ENCODE measurements at regions not wholly inside any gene's neighbourhood (a gene's known extent, or its start where the extent isn't known, plus 50 kb on each side); places are given as distances from the start of the nearest gene placed in this dataset.

DNA sequence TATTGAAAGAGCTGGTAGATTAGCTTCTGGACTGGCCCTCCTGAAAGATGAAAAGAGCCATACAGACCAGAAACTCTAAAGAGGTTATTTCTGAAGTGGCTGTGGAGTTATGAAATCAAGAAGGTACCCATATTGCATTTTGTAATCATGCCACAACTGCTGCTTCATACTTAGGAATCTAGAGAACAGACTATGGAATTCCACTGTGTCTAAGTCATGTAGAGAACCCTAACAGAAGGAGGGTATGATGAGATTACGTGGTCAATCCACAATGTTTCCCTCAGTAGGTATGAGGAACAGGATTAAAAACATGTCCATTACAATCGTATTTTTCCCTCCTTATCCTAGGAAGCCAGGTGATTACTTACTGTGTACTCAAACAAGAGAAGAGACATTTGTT, 708.8 kb downstream of the RERGL start:
- Histone ChIP-seq H3K27ac (ENCODE audit: low read depth, low read length) (no peak overlapping the region), H3K4me1 (ENCODE audit: control insufficient read depth in 5 of 5, insufficient read depth in 5 of 5, low read length in 5 of 5) (no peaks in the 10 kb centered on the region), H3K4me3 (ENCODE audit: low read depth in 1 of 5, low read length in 5 of 5) (no peak overlapping the region), H3K9me3 (ENCODE audit: control insufficient read depth in 5 of 5, low read length in 5 of 5) (peaks cover 0 to 6% (median 2%) of the 10 kb centered on the region in 5 donors), H3K9ac (ENCODE audit: low read length in 5 of 5) (no peak overlapping the region), H3K36me3 (ENCODE audit: control insufficient read depth in 5 of 5, insufficient read depth in 5 of 5, low read length in 5 of 5) (no peaks in the 10 kb centered on the region), H3K27me3 (ENCODE audit: control insufficient read depth in 5 of 5, insufficient read depth in 4 of 5, low read length in 5 of 5) (no peaks in the 10 kb centered on the region)

DNA sequence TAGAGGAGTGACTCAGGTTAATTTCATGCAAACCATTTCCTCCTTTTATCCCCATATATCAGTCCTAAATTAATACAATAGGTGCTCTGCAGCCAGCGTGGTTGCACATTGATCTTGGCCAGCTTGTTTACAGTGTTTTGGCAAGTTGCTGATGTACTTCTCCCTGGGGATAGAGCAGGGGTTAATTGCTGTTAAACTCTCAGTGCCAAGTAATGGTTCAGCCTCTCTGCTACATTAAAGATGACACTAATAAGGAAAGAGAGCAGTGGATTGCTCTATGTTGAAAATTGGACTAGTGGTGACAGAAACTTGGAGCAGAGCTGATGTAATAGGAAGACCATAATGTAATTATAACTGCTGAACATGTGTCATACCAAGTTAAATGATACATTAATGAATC, 717.5 kb downstream of the RERGL start:
- no peaks in the 10 kb centered on the region for H3K4me1 ChIP-seq (ENCODE audit: control insufficient read depth in 5 of 5, insufficient read depth in 5 of 5, low read length in 5 of 5)
- H3K4me3 ChIP-seq (ENCODE audit: low read depth in 1 of 5, low read length in 5 of 5): no peak overlapping the region
- no peak overlapping the region for H3K27ac ChIP-seq (ENCODE audit: low read depth, low read length)
- no peak overlapping the region for H3K9ac ChIP-seq (ENCODE audit: low read length in 5 of 5)
- no peaks in the 10 kb centered on the region for H3K27me3 ChIP-seq (ENCODE audit: control insufficient read depth in 5 of 5, insufficient read depth in 4 of 5, low read length in 5 of 5)
- H3K9me3 ChIP-seq (ENCODE audit: control insufficient read depth in 5 of 5, low read length in 5 of 5): no peaks in the 10 kb centered on the region
- H3K36me3 ChIP-seq (ENCODE audit: control insufficient read depth in 5 of 5, insufficient read depth in 5 of 5, low read length in 5 of 5): no peaks in the 10 kb centered on the region

DNA sequence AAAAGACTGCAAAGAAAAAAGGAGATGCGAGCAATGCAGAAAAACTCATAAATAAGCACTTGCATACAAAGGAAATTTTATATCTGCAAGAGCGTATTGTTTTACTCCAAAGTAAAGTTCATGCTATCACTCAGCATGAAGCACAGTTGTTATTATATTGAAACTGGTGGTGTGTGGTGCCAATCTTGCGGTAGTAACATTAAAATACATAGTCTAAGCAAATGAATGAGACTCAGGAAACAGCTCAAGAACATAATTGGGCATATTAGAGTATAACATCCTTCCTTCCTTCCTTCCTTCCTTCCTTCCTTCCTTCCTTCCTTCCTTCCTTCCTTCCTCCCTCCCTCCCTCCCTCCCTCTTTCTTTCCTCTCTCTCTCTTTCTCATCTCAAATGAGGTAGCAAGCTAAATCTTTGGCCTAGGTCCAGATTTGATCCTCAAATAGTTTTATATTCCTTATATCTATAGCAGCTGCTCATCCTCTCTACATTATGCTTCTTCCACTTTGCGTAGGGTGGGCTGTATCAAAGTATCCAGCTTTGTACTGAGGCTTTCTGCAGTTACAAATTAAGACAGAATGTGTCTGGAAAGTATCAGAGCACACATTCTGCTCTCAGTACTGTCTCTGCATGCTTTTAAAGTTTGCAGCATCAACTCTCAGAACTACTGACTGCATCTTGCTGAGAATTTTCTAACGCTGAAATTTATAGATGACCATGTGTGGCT, 718.3 kb downstream of the RERGL start:
- Histone ChIP-seq H3K4me3 (ENCODE audit: low read depth in 1 of 5, low read length in 5 of 5) (no peak overlapping the region), H3K36me3 (ENCODE audit: control insufficient read depth in 5 of 5, insufficient read depth in 5 of 5, low read length in 5 of 5) (no peaks in the 10 kb centered on the region), H3K27ac (ENCODE audit: low read depth, low read length) (no peak overlapping the region), H3K9me3 (ENCODE audit: control insufficient read depth in 5 of 5, low read length in 5 of 5) (peaks cover 0 to under 1% (median 0%) of the 10 kb centered on the region in 5 donors), H3K27me3 (ENCODE audit: control insufficient read depth in 5 of 5, insufficient read depth in 4 of 5, low read length in 5 of 5) (no peaks in the 10 kb centered on the region), H3K4me1 (ENCODE audit: control insufficient read depth in 5 of 5, insufficient read depth in 5 of 5, low read length in 5 of 5) (no peaks in the 10 kb centered on the region), H3K9ac (ENCODE audit: low read length in 5 of 5) (no peak overlapping the region)

DNA sequence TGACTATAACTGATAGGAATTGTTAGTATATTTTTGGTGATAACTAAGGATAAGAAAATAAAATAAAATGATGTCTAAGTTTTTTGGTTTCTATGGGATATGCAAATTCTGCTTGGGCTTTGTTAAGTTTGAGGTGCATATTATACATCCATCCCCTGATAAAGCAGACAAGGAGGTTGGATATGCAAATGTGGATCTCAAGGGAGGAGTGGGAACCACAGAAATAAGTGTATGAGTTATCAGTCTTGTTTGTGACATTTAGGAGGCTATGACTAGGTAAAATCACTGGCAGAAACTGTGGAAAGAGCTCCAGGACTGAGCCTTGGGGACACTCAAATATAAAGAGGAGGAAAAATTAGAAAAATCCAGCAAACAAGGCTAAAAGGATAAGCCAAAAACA, 719.4 kb downstream of the RERGL start:
- no peaks in the 10 kb centered on the region for H3K4me1 ChIP-seq (ENCODE audit: control insufficient read depth in 5 of 5, insufficient read depth in 5 of 5, low read length in 5 of 5)
- no peak overlapping the region for H3K9ac ChIP-seq (ENCODE audit: low read length in 5 of 5)
- no peak overlapping the region for H3K4me3 ChIP-seq (ENCODE audit: low read depth in 1 of 5, low read length in 5 of 5)
- no peaks in the 10 kb centered on the region for H3K27me3 ChIP-seq (ENCODE audit: control insufficient read depth in 5 of 5, insufficient read depth in 4 of 5, low read length in 5 of 5)
- no peak overlapping the region for H3K27ac ChIP-seq (ENCODE audit: low read depth, low read length)
- peaks cover 0 to 4% (median 0%) of the 10 kb centered on the region in 5 donors for H3K9me3 ChIP-seq (ENCODE audit: control insufficient read depth in 5 of 5, low read length in 5 of 5)
- H3K36me3 ChIP-seq (ENCODE audit: control insufficient read depth in 5 of 5, insufficient read depth in 5 of 5, low read length in 5 of 5): no peaks in the 10 kb centered on the region

DNA sequence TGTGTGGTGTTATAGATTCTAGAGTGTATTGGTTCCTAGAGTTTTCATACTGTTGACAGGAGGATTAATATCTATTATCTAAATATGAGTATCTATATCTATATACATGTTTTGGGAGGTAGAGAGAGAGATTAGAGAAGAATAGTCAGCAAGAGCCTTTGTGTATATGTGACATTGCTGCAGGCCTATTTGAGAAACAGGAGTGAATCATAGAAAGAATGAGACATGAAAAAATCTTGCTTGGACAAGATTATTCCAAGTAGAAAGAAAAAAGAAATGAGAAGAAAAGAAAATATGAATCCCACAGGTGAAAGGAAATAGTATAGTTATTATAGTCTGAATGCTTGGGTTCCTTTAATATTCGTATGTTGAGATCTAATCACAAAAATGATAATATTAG, 720.4 kb downstream of the RERGL start:
- Histone ChIP-seq H3K4me3 (ENCODE audit: low read depth in 1 of 5, low read length in 5 of 5) (no peak overlapping the region), H3K9ac (ENCODE audit: low read length in 5 of 5) (no peak overlapping the region), H3K27me3 (ENCODE audit: control insufficient read depth in 5 of 5, insufficient read depth in 4 of 5, low read length in 5 of 5) (no peaks in the 10 kb centered on the region), H3K36me3 (ENCODE audit: control insufficient read depth in 5 of 5, insufficient read depth in 5 of 5, low read length in 5 of 5) (no peaks in the 10 kb centered on the region), H3K9me3 (ENCODE audit: control insufficient read depth in 5 of 5, low read length in 5 of 5) (peaks cover 0 to 4% (median 0%) of the 10 kb centered on the region in 5 donors), H3K27ac (ENCODE audit: low read depth, low read length) (no peak overlapping the region), H3K4me1 (ENCODE audit: control insufficient read depth in 5 of 5, insufficient read depth in 5 of 5, low read length in 5 of 5) (no peaks in the 10 kb centered on the region)

DNA sequence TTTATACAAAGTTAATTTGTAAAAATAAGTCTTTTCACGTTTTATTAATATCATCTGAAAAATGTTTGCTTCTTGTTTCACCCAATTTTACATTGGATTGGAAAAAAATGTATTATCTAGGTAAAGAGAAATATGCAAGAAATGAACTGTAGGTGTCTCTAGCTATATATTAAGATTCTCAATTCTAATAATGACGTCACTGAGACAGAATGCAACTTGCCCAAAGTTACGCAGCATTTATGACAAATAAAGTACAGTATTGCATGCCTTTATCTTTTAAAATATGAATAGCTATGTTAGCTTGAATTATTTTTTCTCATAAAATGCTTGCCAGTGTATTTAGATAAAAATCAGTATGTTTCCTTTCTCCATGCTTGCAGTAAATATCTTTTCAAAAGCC, 728.8 kb downstream of the RERGL start:
- H3K9ac ChIP-seq (ENCODE audit: low read length in 5 of 5): no peak overlapping the region
- no peaks in the 10 kb centered on the region for H3K4me1 ChIP-seq (ENCODE audit: control insufficient read depth in 5 of 5, insufficient read depth in 5 of 5, low read length in 5 of 5)
- no peak overlapping the region for H3K4me3 ChIP-seq (ENCODE audit: low read depth in 1 of 5, low read length in 5 of 5)
- no peaks in the 10 kb centered on the region for H3K36me3 ChIP-seq (ENCODE audit: control insufficient read depth in 5 of 5, insufficient read depth in 5 of 5, low read length in 5 of 5)
- H3K27ac ChIP-seq (ENCODE audit: low read depth, low read length): no peak overlapping the region
- H3K9me3 ChIP-seq (ENCODE audit: control insufficient read depth in 5 of 5, low read length in 5 of 5): no peaks in the 10 kb centered on the region
- H3K27me3 ChIP-seq (ENCODE audit: control insufficient read depth in 5 of 5, insufficient read depth in 4 of 5, low read length in 5 of 5): no peaks in the 10 kb centered on the region

DNA sequence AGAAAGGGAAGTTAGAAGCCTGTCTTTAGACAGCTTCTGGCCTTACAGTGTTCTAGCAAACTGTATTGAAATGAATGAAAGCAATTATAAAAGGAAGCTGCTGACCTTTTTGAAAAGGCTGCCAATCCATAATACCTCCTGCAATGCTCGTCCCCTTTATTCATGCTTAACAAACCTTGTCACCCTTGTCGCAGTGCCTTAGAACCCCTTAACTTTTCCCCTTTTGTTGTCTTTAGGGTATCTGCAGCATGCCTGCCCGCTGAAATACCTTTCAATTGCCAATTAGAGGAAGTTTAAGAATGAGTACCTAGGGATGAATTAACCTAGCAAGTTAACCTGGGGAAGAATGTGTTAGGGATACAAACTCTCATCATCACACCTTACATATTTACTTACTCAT, 731.2 kb downstream of the RERGL start:
- Histone ChIP-seq H3K36me3 (ENCODE audit: control insufficient read depth in 5 of 5, insufficient read depth in 5 of 5, low read length in 5 of 5) (no peaks in the 10 kb centered on the region), H3K9me3 (ENCODE audit: control insufficient read depth in 5 of 5, low read length in 5 of 5) (no peaks in the 10 kb centered on the region), H3K4me1 (ENCODE audit: control insufficient read depth in 5 of 5, insufficient read depth in 5 of 5, low read length in 5 of 5) (no peaks in the 10 kb centered on the region), H3K27ac (ENCODE audit: low read depth, low read length) (no peak overlapping the region), H3K4me3 (ENCODE audit: low read depth in 1 of 5, low read length in 5 of 5) (no peak overlapping the region), H3K9ac (ENCODE audit: low read length in 5 of 5) (no peak overlapping the region), H3K27me3 (ENCODE audit: control insufficient read depth in 5 of 5, insufficient read depth in 4 of 5, low read length in 5 of 5) (no peaks in the 10 kb centered on the region)

DNA sequence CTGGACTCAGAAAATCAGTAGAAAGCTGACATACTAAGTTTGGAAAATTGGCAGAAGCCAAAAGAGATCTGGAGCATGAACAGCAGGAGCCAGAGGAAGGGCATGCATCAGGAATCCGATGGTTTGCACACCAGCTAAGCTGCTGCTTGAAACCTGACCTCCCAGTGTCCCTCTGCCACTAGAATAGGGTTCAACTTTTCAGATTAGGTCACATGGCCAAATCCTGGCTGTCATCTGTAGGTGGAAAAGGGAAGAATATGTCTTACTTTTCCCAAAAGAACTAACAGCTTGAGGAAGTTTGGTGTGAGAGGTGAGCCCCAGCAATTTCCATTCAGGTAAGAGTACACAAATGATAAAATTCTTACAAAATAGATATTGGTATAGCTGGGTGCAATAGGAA, 732.6 kb downstream of the RERGL start:
- Histone ChIP-seq H3K36me3 (ENCODE audit: control insufficient read depth in 5 of 5, insufficient read depth in 5 of 5, low read length in 5 of 5) (no peaks in the 10 kb centered on the region), H3K9ac (ENCODE audit: low read length in 5 of 5) (no peak overlapping the region), H3K4me1 (ENCODE audit: control insufficient read depth in 5 of 5, insufficient read depth in 5 of 5, low read length in 5 of 5) (no peaks in the 10 kb centered on the region), H3K27me3 (ENCODE audit: control insufficient read depth in 5 of 5, insufficient read depth in 4 of 5, low read length in 5 of 5) (no peaks in the 10 kb centered on the region), H3K9me3 (ENCODE audit: control insufficient read depth in 5 of 5, low read length in 5 of 5) (no peaks in the 10 kb centered on the region), H3K27ac (ENCODE audit: low read depth, low read length) (no peak overlapping the region), H3K4me3 (ENCODE audit: low read depth in 1 of 5, low read length in 5 of 5) (no peak overlapping the region)

DNA sequence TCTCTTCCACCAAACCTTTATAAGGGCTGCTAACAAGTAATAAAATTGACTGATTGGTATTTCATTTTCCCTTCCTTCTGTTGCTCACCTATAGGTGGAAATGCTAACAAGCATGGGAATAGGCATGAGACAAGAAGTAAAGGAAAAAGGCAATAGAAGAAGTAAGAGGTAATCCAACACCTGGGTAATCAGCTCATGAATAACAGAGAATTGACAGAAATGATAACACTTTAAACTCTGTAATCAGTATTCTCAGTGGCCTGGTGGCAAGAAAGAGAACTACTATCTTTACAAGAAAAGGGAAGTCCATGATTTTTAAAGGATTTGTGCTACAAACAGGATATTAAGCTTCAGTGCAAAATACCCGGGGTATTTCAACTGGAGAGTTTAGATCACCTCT, 737.8 kb downstream of the RERGL start:
- no peak overlapping the region for H3K27ac ChIP-seq (ENCODE audit: low read depth, low read length)
- H3K4me3 ChIP-seq (ENCODE audit: low read depth in 1 of 5, low read length in 5 of 5): no peak overlapping the region
- H3K27me3 ChIP-seq (ENCODE audit: control insufficient read depth in 5 of 5, insufficient read depth in 4 of 5, low read length in 5 of 5): no peaks in the 10 kb centered on the region
- H3K4me1 ChIP-seq (ENCODE audit: control insufficient read depth in 5 of 5, insufficient read depth in 5 of 5, low read length in 5 of 5): no peaks in the 10 kb centered on the region
- H3K36me3 ChIP-seq (ENCODE audit: control insufficient read depth in 5 of 5, insufficient read depth in 5 of 5, low read length in 5 of 5): no peaks in the 10 kb centered on the region
- no peak overlapping the region for H3K9ac ChIP-seq (ENCODE audit: low read length in 5 of 5)
- no peaks in the 10 kb centered on the region for H3K9me3 ChIP-seq (ENCODE audit: control insufficient read depth in 5 of 5, low read length in 5 of 5)

DNA sequence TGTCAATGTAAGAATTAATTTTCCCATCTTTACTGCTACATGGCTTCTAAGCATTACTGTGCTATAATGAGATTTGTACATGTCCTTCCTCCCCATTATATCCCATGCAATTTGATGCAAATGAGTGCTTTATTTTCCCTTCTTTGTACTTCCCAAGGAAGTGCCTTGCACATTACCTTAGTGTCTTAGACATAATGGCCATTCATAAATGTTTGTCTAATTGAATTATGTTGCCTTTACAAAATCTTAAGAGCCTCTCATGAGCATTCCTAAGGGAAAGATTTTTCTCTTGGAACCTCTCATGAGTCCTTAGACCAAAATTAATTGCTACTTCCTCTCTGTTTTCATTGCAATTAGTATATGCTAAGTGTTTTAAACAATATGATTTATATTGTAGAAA, 741.7 kb downstream of the RERGL start:
- Histone ChIP-seq H3K36me3 (ENCODE audit: control insufficient read depth in 5 of 5, insufficient read depth in 5 of 5, low read length in 5 of 5) (no peaks in the 10 kb centered on the region), H3K27me3 (ENCODE audit: control insufficient read depth in 5 of 5, insufficient read depth in 4 of 5, low read length in 5 of 5) (no peaks in the 10 kb centered on the region), H3K4me1 (ENCODE audit: control insufficient read depth in 5 of 5, insufficient read depth in 5 of 5, low read length in 5 of 5) (no peaks in the 10 kb centered on the region), H3K27ac (ENCODE audit: low read depth, low read length) (no peak overlapping the region), H3K9ac (ENCODE audit: low read length in 5 of 5) (no peak overlapping the region), H3K4me3 (ENCODE audit: low read depth in 1 of 5, low read length in 5 of 5) (no peak overlapping the region), H3K9me3 (ENCODE audit: control insufficient read depth in 5 of 5, low read length in 5 of 5) (no peaks in the 10 kb centered on the region)

DNA sequence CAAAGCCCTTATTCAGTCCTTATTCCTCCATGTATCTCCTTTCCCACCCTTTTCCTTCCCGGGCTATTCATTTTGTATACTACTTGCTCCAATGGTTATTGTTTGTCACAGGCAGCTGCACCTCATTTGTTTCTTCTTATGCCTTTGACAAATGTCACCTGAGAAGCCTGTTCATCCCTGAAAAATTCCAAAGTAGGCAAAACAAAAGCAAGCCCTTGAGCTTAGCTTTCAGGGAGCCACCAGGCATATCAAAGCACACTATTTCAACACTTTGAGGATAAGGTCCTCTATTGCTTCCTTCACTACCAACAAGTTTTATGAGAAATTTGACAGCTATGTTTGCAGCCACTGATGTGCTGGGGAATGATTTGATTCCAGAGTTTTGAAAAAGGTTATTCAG, 738.7 kb upstream of the LMO3 start:
- Histone ChIP-seq H3K27me3 (ENCODE audit: control insufficient read depth in 5 of 5, insufficient read depth in 4 of 5, low read length in 5 of 5) (no peaks in the 10 kb centered on the region), H3K4me1 (ENCODE audit: control insufficient read depth in 5 of 5, insufficient read depth in 5 of 5, low read length in 5 of 5) (no peaks in the 10 kb centered on the region)

More for the DNA sequence above, 738.7 kb upstream of the LMO3 start:
- no peaks in the 10 kb centered on the region for H3K9me3 ChIP-seq (ENCODE audit: control insufficient read depth in 5 of 5, low read length in 5 of 5)
- H3K27ac ChIP-seq (ENCODE audit: low read depth, low read length): no peak overlapping the region
- no peak overlapping the region for H3K9ac ChIP-seq (ENCODE audit: low read length in 5 of 5)
- H3K36me3 ChIP-seq (ENCODE audit: control insufficient read depth in 5 of 5, insufficient read depth in 5 of 5, low read length in 5 of 5): no peaks in the 10 kb centered on the region
- H3K4me3 ChIP-seq (ENCODE audit: low read depth in 1 of 5, low read length in 5 of 5): no peak overlapping the region
